Kidney (tissue), 13 donors: ENCODE measurements at regions not wholly inside any gene's neighbourhood (a gene's known extent, or its start where the extent isn't known, plus 50 kb on each side); places are given as distances from the start of the nearest gene placed in this dataset.

Experiments
- DNase-seq, 5 donors: peaks; one replicate each; pipeline ENCODE4 v3.0.0-alpha.2; 2013 to 2020
- FAIRE-seq: peaks from 2 replicates; lab custom pipeline; 2012; peaks lifted over from hg19 to GRCh38; lab: Jason Lieb, UNC
- H3K27ac ChIP-seq, 2 donors: one replicate each; pipeline ENCODE4 v1.7.0; 2013; ENCODE audit warnings: low read depth in 2 of 2, low read length in 2 of 2, inconsistent platforms in 1 of 2
- H3K27me3 ChIP-seq: one replicate; pipeline ENCODE4 v1.7.1; 2013; ENCODE audit warnings: low read length, inconsistent platforms; ENCODE audit not compliant: control insufficient read depth, insufficient read depth
- H3K36me3 ChIP-seq, 3 donors: one replicate each; pipeline versions ENCODE4 v1.7.0 to v1.7.1; 2013; ENCODE audit warnings: low read length in 3 of 3, control low read depth in 1 of 3, inconsistent platforms in 1 of 3; ENCODE audit not compliant: insufficient read depth in 3 of 3, control insufficient read depth in 2 of 3
- H3K4me1 ChIP-seq, 3 donors: one replicate each; pipeline versions ENCODE4 v1.7.0 to v1.7.1; 2013; ENCODE audit warnings: low read length in 3 of 3, inconsistent platforms in 1 of 3, low read depth in 1 of 3; ENCODE audit not compliant: control insufficient read depth in 2 of 3, insufficient read depth in 2 of 3
- H3K4me3 ChIP-seq, 3 donors: one replicate each; pipeline versions ENCODE4 v1.7.0 to v1.8.1; 2013; ENCODE audit warnings: low read length in 3 of 3, control low read depth in 1 of 3, inconsistent platforms in 1 of 3
- H3K9ac ChIP-seq, 3 donors: one replicate each; pipeline versions ENCODE4 v1.7.0 to v1.7.1; 2013; ENCODE audit warnings: low read length in 3 of 3, control low read depth in 1 of 3, inconsistent platforms in 1 of 3
- H3K9me3 ChIP-seq, 3 donors: one replicate each; pipeline versions ENCODE4 v1.7.0 to v1.7.1; 2013; ENCODE audit warnings: low read length in 3 of 3, control low read depth in 1 of 3, inconsistent platforms in 1 of 3; ENCODE audit not compliant: control insufficient read depth in 2 of 3, insufficient read depth in 1 of 3
- intact Hi-C: fragments of 100-400 bp; cut with DNase I; formaldehyde crosslinking; loops from one replicate; pipeline ENCODE4 v1.11.1; 2022
- TF ChIP-seq, protein P1 (sequence below): IDR thresholded peaks from 3 replicates; pipeline ENCODE4 v1.5.1; 2012; ENCODE audit warnings: mild to moderate bottlenecking, moderate library complexity, borderline replicate concordance; ENCODE audit not compliant: insufficient read depth; ENCODE audit errors: extremely low read depth
- donor health status: control.
- donor health status: control.
- donor health status: control.
- donor health status: control.
- donor health status: control.
- donor health status: DM: yes; HTN: yes; CAD: no.
- donor health status: Normal renal cell carcinoma (clear cell type).

GRCh38 chr11:70536051-70536877 lies 137.9 kb downstream of the CTTN start:
- no peak overlapping the region for H3K4me3 ChIP-seq
- H3K4me1 ChIP-seq = no peaks in the 10 kb centered on the region
- intact Hi-C loops = no loop called here
- FAIRE-seq = no peak
- H3K27ac ChIP-seq = no peak overlapping the region
- no peaks in the 10 kb centered on the region for H3K27me3 ChIP-seq
- no peaks in the 10 kb centered on the region for H3K9me3 ChIP-seq
- H3K36me3 ChIP-seq = no peaks in the 10 kb centered on the region
- peak in 3 of 5 donors; percentile 19 to 64 (median 27) for DNase-seq
- no peak overlapping the region for H3K9ac ChIP-seq
- TF ChIP-seq, protein P1, sequence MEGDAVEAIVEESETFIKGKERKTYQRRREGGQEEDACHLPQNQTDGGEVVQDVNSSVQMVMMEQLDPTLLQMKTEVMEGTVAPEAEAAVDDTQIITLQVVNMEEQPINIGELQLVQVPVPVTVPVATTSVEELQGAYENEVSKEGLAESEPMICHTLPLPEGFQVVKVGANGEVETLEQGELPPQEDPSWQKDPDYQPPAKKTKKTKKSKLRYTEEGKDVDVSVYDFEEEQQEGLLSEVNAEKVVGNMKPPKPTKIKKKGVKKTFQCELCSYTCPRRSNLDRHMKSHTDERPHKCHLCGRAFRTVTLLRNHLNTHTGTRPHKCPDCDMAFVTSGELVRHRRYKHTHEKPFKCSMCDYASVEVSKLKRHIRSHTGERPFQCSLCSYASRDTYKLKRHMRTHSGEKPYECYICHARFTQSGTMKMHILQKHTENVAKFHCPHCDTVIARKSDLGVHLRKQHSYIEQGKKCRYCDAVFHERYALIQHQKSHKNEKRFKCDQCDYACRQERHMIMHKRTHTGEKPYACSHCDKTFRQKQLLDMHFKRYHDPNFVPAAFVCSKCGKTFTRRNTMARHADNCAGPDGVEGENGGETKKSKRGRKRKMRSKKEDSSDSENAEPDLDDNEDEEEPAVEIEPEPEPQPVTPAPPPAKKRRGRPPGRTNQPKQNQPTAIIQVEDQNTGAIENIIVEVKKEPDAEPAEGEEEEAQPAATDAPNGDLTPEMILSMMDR = no peak

DNA sequence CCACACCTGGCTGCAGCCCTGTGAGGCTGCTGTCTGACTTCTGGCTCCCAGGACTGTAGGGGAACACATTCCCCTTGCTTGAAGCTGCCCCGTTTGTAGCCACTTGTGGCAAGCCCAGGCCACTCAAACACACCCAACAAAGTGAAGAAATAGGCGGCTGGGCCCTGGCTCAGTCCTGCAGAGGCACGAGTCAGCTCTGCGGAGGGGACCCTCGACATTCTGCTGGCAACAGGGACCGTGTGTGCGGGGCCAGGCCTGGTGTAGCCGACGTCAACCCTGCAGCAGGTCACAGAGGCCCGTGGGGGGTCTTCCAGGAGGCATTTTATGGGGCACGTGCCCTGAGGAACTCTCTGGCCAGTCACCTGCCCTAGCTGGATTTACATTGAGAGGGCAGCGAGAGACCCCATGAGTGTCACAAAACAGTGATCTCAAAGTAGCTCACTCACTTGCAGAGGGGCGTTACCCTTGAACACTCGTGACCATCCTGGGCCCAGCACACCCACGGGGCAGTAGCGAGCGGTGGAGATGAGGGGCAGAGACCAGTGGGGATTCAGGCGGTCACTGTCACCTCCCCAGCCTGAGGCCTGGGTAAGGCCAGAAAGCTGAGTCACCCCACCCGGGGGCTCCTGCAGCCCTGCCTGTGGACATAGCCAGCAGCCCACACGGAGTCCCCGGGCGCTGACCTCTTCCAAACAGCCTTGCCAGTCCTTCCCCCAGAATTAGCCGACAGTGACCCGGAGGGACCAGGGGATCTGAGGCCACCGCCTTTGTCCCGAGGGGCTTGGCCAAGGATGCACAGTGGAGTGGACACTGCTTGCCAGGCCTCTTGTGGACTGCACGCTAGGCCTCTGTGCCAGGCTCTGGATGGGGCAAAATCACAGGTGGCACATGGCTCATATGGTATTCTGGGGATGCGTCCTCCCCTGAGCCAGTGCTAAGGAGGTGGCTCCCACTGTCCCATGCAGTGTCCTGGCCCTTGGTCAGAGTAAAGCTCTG lies 139.5 kb downstream of the CTTN start:
- no peak overlapping the region for H3K4me3 ChIP-seq
- TF ChIP-seq, protein P1 = no peak

DNA sequence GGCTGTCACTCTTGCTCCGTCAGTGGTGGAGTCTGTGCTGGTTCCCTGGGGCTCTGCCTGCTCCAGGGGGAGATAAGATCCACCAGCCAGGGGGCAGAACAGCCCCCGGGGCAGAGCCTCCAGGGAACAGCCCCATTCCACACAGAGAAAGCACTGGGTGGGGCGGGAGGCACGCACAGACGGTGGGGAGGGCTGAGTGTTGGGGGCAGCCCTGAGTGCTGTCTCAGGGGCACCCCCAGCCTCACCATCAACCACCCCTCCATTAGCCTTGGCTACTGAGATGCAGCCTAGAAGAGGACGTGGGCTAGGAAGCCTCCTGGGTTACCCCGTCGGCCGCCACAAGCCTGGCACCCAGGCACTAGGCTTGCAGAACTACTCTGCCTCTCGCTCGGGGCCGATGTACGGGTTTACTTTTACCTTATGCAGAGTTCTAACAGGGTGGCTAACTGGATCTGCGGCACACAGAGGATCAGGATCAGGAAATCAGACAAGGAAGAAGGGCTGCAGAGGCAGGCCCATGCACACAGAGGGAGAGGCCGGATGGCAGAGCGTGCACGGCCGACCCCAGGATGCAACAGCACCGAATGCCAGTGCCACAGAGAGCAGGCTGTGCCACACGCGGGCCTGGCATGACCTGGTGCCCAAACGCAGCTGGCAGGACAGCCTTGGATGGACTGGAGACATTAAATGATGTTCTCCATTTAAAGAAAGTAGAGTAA lies 140.5 kb downstream of the CTTN start:
- no peak overlapping the region for H3K27ac ChIP-seq
- TF ChIP-seq, protein P1 = no peak
- no peaks in the 10 kb centered on the region for H3K9me3 ChIP-seq
- FAIRE-seq (no peak), DNase-seq (peak in 1 of 5 donors; percentile 40)
- H3K27me3 ChIP-seq = no peaks in the 10 kb centered on the region
- no peaks in the 10 kb centered on the region for H3K4me1 ChIP-seq
- no peaks in the 10 kb centered on the region for H3K36me3 ChIP-seq
- intact Hi-C loops = no loop called here
- H3K9ac ChIP-seq = no peak overlapping the region
- H3K4me3 ChIP-seq = no peak overlapping the region

More for the DNA sequence above, 139.5 kb downstream of the CTTN start:
- Histone ChIP-seq H3K27me3 (no peaks in the 10 kb centered on the region), H3K9ac (no peak overlapping the region), H3K4me1 (no peaks in the 10 kb centered on the region), H3K36me3 (no peaks in the 10 kb centered on the region), H3K27ac (no peak overlapping the region), H3K9me3 (no peaks in the 10 kb centered on the region)
- intact Hi-C loops = no loop called here
- peak in 2 of 5 donors; percentile 28 to 57 for DNase-seq
- no peak for FAIRE-seq
